WTC11 (cell line): ENCODE measurements at regions not wholly inside any gene's neighbourhood (a gene's known extent, or its start where the extent isn't known, plus 50 kb on each side); places are given as distances from the start of the nearest gene placed in this dataset.

Experiments used
- ATAC-seq: fragments of 200-7000 bp; cut with Tn5 transposase; 2 replicates; pipeline ENCODE4 v1.10.0; 2021; ENCODE audit warnings: mild to moderate bottlenecking, moderate library complexity
- CTCF ChIA-PET: fragments of 300-600 bp; sonication (Branson Sonifier 250); formaldehyde crosslinking; loops from one replicate; lab custom pipeline; 2021; ENCODE audit warnings: antibody characterized with exemption; lab: Charles Lee
- POLR2A ChIA-PET: fragments of 350-600 bp; sonication (Branson Sonifier 250); formaldehyde crosslinking; loops from one replicate; lab custom pipeline; 2021; ENCODE audit warnings: antibody characterized with exemption; lab: Charles Lee
- DNase-seq: peaks from one replicate; pipeline ENCODE4 v3.0.0; 2021; ENCODE audit warnings: low spot score
- H3K27ac Mint-ChIP-seq: 2 replicates; pipeline ENCODE4 v1.8.0; 2021; ENCODE audit warnings: mixed read lengths
- H3K27me3 Mint-ChIP-seq: 2 replicates; pipeline ENCODE4 v1.8.0; 2021; ENCODE audit warnings: low read depth, mild to moderate bottlenecking, moderate library complexity, mixed read lengths
- H3K36me3 Mint-ChIP-seq: 2 replicates; pipeline ENCODE4 v1.8.0; 2021; ENCODE audit warnings: mixed read lengths
- H3K4me1 Mint-ChIP-seq: 2 replicates; pipeline ENCODE4 v1.8.0; 2022; ENCODE audit warnings: mixed read lengths
- H3K4me3 Mint-ChIP-seq: 2 replicates; pipeline ENCODE4 v1.8.0; 2021; ENCODE audit warnings: mild to moderate bottlenecking, moderate library complexity, mixed read lengths
- H3K9me3 Mint-ChIP-seq: 2 replicates; pipeline ENCODE4 v1.8.0; 2021; ENCODE audit warnings: mixed read lengths
- CREM ChIP-seq: sonication (generic); formaldehyde crosslinking; IDR thresholded peaks from 2 replicates; pipeline ENCODE4 v1.8.1; 2022; ENCODE audit warnings: mild to moderate bottlenecking, missing genetic modification reagents, moderate library complexity
- EMX1 ChIP-seq: fragments of 250-450 bp; sonication (Bioruptor Pico); IDR thresholded peaks from 2 replicates; pipeline ENCODE4 v1.8.0; 2021; ENCODE audit warnings: mild to moderate bottlenecking
- FOXJ3 ChIP-seq: sonication (generic); formaldehyde crosslinking; IDR thresholded peaks from 2 replicates; pipeline ENCODE4 v1.9.0; 2021; ENCODE audit warnings: missing genetic modification reagents, mild to moderate bottlenecking, borderline replicate concordance
- GRHL2 ChIP-seq: fragments of 250-450 bp; sonication (Bioruptor Pico); IDR thresholded peaks from 2 replicates; pipeline ENCODE4 v1.8.0; 2022; ENCODE audit warnings: mild to moderate bottlenecking, moderate library complexity; ENCODE audit not compliant: insufficient replicate concordance, severe bottlenecking
- IRF2 ChIP-seq: sonication (generic); formaldehyde crosslinking; IDR thresholded peaks from 2 replicates; pipeline ENCODE4 v1.8.0; 2022; ENCODE audit warnings: low read depth, missing genetic modification reagents, borderline replicate concordance
- JAZF1 ChIP-seq: fragments of 250-450 bp; sonication (Bioruptor Pico); IDR thresholded peaks from 2 replicates; pipeline ENCODE4 v1.9.0; 2021; ENCODE audit warnings: moderate library complexity, mild to moderate bottlenecking, inconsistent platforms
- JUN ChIP-seq: sonication (generic); formaldehyde crosslinking; IDR thresholded peaks from 2 replicates; pipeline ENCODE4 v1.8.0; 2023; ENCODE audit warnings: mild to moderate bottlenecking, missing genetic modification reagents
- MXD4 ChIP-seq: fragments of 250-450 bp; sonication (Bioruptor Pico); IDR thresholded peaks from 2 replicates; pipeline ENCODE4 v1.8.0; 2021; ENCODE audit warnings: mild to moderate bottlenecking, moderate library complexity, borderline replicate concordance
- NR3C1 ChIP-seq: sonication (generic); formaldehyde crosslinking; conservative IDR thresholded peaks from 2 replicates; pipeline ENCODE4 v1.8.1; 2023; ENCODE audit warnings: low read depth, mild to moderate bottlenecking, missing genetic modification reagents
- RORB ChIP-seq: fragments of 250-450 bp; sonication (Bioruptor Pico); IDR thresholded peaks from 2 replicates; pipeline ENCODE4 v1.9.0; 2021; ENCODE audit warnings: mild to moderate bottlenecking
- SMAD4 ChIP-seq: sonication (generic); formaldehyde crosslinking; IDR thresholded peaks from 2 replicates; pipeline ENCODE4 v1.8.0; 2022; ENCODE audit warnings: mild to moderate bottlenecking, missing genetic modification reagents
- SP1 ChIP-seq: sonication (generic); formaldehyde crosslinking; conservative IDR thresholded peaks from 2 replicates; pipeline ENCODE4 v1.8.1; 2022; ENCODE audit warnings: missing genetic modification reagents
- TEAD4 ChIP-seq: sonication (generic); formaldehyde crosslinking; IDR thresholded peaks from 2 replicates; pipeline ENCODE4 v1.8.0; 2022; ENCODE audit warnings: mild to moderate bottlenecking, missing genetic modification reagents
- ZNF396 ChIP-seq: fragments of 250-450 bp; sonication (Bioruptor Pico); IDR thresholded peaks from 2 replicates; pipeline ENCODE4 v1.8.0; 2021; ENCODE audit warnings: mild to moderate bottlenecking, moderate library complexity, borderline replicate concordance
- TF ChIP-seq, protein P1 (sequence below): fragments of 200-600 bp; IDR thresholded peaks from 2 replicates; pipeline ENCODE4 v1.8.0; 2022; ENCODE audit warnings: antibody characterized with exemption
- TF ChIP-seq, protein P2 (sequence below): sonication (generic); formaldehyde crosslinking; conservative IDR thresholded peaks from 2 replicates; pipeline ENCODE4 v1.8.1; 2022; ENCODE audit warnings: mild to moderate bottlenecking, missing genetic modification reagents
- TF ChIP-seq, protein P3 (sequence below): sonication (generic); formaldehyde crosslinking; IDR thresholded peaks from 2 replicates; pipeline ENCODE4 v1.8.1; 2023; ENCODE audit warnings: mild to moderate bottlenecking, moderate library complexity, missing genetic modification reagents
- TF ChIP-seq, protein P4 (sequence below): sonication (generic); formaldehyde crosslinking; conservative IDR thresholded peaks from 2 replicates; pipeline ENCODE4 v1.8.1; 2023; ENCODE audit warnings: mild to moderate bottlenecking, low read depth, missing genetic modification reagents, moderate library complexity
- TF ChIP-seq, protein P5 (sequence below): sonication (generic); formaldehyde crosslinking; IDR thresholded peaks from 2 replicates; pipeline ENCODE4 v1.8.1; 2022; ENCODE audit warnings: missing genetic modification reagents, borderline replicate concordance
- TF ChIP-seq, protein P6 (sequence below): sonication (generic); formaldehyde crosslinking; IDR thresholded peaks from 2 replicates; pipeline ENCODE4 v1.8.1; 2023; ENCODE audit warnings: mild to moderate bottlenecking, missing genetic modification reagents, moderate library complexity

DNA sequence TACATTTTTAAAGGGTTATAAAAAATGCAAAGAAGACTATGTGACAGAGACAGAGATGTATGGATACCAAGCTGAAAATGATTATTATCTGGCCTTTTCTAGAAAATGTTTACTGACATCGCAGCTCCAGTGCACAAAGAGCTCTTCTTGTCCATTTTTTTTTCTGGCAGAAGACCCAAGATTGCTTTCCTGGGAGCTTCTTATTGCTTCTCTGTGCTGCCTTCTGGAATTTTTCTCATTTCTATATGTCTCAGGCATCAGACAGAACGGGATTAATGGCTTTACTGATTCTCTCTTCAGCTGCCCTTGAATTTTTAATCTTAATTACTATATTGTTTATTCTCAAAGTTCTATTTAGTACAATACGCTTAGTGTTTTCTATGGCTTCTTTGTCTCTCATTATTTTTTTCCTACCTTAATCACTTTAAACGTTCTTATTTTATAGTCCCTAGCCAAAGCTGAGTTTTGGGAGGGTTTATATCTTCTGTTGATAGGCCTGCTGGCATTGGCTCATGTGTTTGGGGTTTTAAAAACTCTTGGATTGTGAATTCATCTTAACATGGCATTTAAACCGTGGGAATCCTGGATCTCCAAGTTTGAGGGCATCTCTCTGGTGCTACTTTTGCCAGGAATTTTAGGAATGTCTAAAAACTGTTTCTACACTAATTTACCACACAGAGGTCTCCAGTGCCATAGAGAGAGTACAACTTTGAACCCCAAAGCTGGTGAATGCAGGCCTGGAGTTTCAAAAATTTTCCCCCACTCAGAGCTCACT, 138.9 kb upstream of the LNX1 start:
- Mint-ChIP-seq H3K27me3 (no peaks in the 10 kb centered on the region), H3K4me3 (no peak overlapping the region), H3K9me3 (peaks cover under 1% of the 10 kb centered on the region; the same call in 1 of the 2 replicates), H3K36me3 (no peaks in the 10 kb centered on the region), H3K27ac (no peak overlapping the region), H3K4me1 (no peaks in the 10 kb centered on the region)
- no peak for ATAC-seq
- ChIA-PET CTCF (interaction anchor here (1.0 to 1.3 kb wide), 3 partner anchors 24 to 504 kb away, joined by 3 to 6 read pairs (median 3); no protein-coding TSS in a partner anchor), POLR2A (no interaction called here)
- no peak for DNase-seq
- TF ChIP-seq, protein P1, sequence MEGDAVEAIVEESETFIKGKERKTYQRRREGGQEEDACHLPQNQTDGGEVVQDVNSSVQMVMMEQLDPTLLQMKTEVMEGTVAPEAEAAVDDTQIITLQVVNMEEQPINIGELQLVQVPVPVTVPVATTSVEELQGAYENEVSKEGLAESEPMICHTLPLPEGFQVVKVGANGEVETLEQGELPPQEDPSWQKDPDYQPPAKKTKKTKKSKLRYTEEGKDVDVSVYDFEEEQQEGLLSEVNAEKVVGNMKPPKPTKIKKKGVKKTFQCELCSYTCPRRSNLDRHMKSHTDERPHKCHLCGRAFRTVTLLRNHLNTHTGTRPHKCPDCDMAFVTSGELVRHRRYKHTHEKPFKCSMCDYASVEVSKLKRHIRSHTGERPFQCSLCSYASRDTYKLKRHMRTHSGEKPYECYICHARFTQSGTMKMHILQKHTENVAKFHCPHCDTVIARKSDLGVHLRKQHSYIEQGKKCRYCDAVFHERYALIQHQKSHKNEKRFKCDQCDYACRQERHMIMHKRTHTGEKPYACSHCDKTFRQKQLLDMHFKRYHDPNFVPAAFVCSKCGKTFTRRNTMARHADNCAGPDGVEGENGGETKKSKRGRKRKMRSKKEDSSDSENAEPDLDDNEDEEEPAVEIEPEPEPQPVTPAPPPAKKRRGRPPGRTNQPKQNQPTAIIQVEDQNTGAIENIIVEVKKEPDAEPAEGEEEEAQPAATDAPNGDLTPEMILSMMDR: no peak
- TF ChIP-seq CREM (CRISPR knock-in tag) (no peak), EMX1 (no peak), ZNF396 (CRISPR knock-in tag) (no peak), JUN (CRISPR knock-in tag) (no peak), SP1 (CRISPR knock-in tag) (no peak), FOXJ3 (CRISPR knock-in tag) (no peak)
- TF ChIP-seq, protein P2, sequence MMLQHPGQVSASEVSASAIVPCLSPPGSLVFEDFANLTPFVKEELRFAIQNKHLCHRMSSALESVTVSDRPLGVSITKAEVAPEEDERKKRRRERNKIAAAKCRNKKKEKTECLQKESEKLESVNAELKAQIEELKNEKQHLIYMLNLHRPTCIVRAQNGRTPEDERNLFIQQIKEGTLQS (CRISPR knock-in tag): no peak

DNA sequence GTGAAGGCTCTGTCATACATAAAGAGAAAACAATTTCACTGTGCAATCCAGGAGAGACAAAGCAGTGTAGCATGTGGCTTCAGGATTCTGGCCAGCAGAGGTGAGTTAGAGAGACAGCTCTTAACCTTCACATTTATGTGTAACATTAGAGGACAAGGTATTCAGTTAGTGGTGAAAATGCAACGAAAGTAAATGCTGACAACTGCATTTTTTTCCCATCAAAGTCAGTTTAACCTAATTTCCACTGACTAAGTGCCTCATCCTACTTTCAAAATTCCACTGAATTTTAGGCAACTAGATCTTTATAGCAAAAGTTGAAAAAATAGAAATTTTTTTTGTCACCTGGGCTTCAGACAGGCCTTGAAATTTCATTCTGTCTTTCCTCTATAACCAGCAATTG, 130.8 kb upstream of the LNX1 start:
- Mint-ChIP-seq H3K4me3 (no peak overlapping the region), H3K36me3 (no peaks in the 10 kb centered on the region), H3K27me3 (no peaks in the 10 kb centered on the region; the same call in 1 of the 2 replicates), H3K27ac (no peak overlapping the region), H3K4me1 (peaks cover 3% of the 10 kb centered on the region), H3K9me3 (no peaks in the 10 kb centered on the region)
- TF ChIP-seq GRHL2 (CRISPR knock-in tag) (no peak), JAZF1 (no peak), IRF2 (CRISPR knock-in tag) (no peak), TEAD4 (CRISPR knock-in tag) (no peak), MXD4 (CRISPR knock-in tag) (no peak)
- TF ChIP-seq, protein P3, sequence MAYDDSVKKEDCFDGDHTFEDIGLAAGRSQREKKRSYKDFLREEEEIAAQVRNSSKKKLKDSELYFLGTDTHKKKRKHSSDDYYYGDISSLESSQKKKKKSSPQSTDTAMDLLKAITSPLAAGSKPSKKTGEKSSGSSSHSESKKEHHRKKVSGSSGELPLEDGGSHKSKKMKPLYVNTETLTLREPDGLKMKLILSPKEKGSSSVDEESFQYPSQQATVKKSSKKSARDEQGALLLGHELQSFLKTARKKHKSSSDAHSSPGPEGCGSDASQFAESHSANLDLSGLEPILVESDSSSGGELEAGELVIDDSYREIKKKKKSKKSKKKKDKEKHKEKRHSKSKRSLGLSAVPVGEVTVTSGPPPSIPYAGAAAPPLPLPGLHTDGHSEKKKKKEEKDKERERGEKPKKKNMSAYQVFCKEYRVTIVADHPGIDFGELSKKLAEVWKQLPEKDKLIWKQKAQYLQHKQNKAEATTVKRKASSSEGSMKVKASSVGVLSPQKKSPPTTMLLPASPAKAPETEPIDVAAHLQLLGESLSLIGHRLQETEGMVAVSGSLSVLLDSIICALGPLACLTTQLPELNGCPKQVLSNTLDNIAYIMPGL (CRISPR knock-in tag): no peak
- TF ChIP-seq, protein P4, sequence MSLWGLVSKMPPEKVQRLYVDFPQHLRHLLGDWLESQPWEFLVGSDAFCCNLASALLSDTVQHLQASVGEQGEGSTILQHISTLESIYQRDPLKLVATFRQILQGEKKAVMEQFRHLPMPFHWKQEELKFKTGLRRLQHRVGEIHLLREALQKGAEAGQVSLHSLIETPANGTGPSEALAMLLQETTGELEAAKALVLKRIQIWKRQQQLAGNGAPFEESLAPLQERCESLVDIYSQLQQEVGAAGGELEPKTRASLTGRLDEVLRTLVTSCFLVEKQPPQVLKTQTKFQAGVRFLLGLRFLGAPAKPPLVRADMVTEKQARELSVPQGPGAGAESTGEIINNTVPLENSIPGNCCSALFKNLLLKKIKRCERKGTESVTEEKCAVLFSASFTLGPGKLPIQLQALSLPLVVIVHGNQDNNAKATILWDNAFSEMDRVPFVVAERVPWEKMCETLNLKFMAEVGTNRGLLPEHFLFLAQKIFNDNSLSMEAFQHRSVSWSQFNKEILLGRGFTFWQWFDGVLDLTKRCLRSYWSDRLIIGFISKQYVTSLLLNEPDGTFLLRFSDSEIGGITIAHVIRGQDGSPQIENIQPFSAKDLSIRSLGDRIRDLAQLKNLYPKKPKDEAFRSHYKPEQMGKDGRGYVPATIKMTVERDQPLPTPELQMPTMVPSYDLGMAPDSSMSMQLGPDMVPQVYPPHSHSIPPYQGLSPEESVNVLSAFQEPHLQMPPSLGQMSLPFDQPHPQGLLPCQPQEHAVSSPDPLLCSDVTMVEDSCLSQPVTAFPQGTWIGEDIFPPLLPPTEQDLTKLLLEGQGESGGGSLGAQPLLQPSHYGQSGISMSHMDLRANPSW: no peak
- CTCF ChIA-PET: no interaction called here
- POLR2A ChIA-PET: no interaction called here
- no peak for ATAC-seq
- DNase-seq: no peak

DNA sequence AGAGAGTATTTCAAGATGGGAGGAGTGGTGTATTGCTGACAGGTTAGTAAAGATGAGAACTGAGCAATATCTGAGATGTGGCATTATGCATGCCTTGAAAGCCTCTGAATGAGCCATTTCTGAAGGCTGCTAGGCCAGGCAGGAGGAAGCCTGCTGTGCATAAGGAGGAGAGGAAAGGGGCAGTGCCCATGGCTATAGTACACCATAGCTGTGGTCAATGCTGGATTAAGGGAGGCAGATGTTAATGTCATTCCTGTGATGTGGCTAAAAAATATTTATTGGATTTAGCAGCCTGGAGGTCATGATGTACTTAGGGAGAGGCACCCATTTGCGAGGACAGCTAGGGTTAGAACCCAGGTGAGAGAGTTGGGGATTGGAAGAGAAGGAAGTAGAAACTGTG, 130.0 kb upstream of the LNX1 start:
- Mint-ChIP-seq H3K36me3 (no peaks in the 10 kb centered on the region), H3K4me1 (peaks cover 7% of the 10 kb centered on the region), H3K9me3 (no peaks in the 10 kb centered on the region), H3K27ac (no peak overlapping the region), H3K27me3 (no peaks in the 10 kb centered on the region; the same call in 1 of the 2 replicates), H3K4me3 (no peak overlapping the region)
- DNase-seq (no peak), ATAC-seq (no peak)
- ChIA-PET POLR2A (no interaction called here), CTCF (no interaction called here)
- TF ChIP-seq SMAD4 (CRISPR knock-in tag) (no peak), RORB (CRISPR knock-in tag) (no peak), NR3C1 (CRISPR knock-in tag) (no peak)
- TF ChIP-seq, protein P5, sequence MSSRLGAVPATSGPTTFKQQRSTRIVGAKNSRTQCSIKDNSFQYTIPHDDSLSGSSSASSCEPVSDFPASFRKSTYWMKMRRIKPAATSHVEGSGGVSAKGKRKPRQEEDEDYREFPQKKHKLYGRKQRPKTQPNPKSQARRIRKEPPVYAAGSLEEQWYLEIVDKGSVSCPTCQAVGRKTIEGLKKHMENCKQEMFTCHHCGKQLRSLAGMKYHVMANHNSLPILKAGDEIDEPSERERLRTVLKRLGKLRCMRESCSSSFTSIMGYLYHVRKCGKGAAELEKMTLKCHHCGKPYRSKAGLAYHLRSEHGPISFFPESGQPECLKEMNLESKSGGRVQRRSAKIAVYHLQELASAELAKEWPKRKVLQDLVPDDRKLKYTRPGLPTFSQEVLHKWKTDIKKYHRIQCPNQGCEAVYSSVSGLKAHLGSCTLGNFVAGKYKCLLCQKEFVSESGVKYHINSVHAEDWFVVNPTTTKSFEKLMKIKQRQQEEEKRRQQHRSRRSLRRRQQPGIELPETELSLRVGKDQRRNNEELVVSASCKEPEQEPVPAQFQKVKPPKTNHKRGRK (CRISPR knock-in tag): no peak
- TF ChIP-seq, protein P6, sequence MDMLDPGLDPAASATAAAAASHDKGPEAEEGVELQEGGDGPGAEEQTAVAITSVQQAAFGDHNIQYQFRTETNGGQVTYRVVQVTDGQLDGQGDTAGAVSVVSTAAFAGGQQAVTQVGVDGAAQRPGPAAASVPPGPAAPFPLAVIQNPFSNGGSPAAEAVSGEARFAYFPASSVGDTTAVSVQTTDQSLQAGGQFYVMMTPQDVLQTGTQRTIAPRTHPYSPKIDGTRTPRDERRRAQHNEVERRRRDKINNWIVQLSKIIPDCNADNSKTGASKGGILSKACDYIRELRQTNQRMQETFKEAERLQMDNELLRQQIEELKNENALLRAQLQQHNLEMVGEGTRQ: no peak
